Gastrocnemius medialis (tissue), 4 donors: ENCODE measurements at regions not wholly inside any gene's neighbourhood (a gene's known extent, or its start where the extent isn't known, plus 50 kb on each side); places are given as distances from the start of the nearest gene placed in this dataset.

Experiments used
- ATAC-seq, 2 donors: fragments of 150-250 bp; one replicate each; pipeline ENCODE4 v1.9.1; 2016
- DNase-seq, 2 donors: peaks; one replicate each; pipeline ENCODE4 v3.0.0-alpha.2; 2019
- H3K27ac ChIP-seq, 4 donors: fragments of 200-600 bp; sonication (generic); 1 replicate in 1 of 4; 2 replicates in 3 of 4; pipeline ENCODE4 v1.5.1; 2016 to 2018; ENCODE audit warnings: mild to moderate bottlenecking in 2 of 4, moderate library complexity in 1 of 4
- H3K27me3 ChIP-seq, 3 donors: fragments of 200-600 bp; sonication (generic) in 2 of 3; 1 replicate in 1 of 3; 2 replicates in 2 of 3; pipeline versions ENCODE4 v1.5.1 to v1.6.0; 2016 to 2019; ENCODE audit warnings: mild to moderate bottlenecking in 1 of 3, moderate library complexity in 1 of 3
- H3K36me3 ChIP-seq, 2 donors: fragments of 200-600 bp; sonication (generic) in 1 of 2; one replicate each; pipeline ENCODE4 v1.5.1; 2017 to 2018
- H3K4me1 ChIP-seq, 2 donors: fragments of 200-600 bp; sonication (generic) in 1 of 2; one replicate each; pipeline ENCODE4 v1.5.1; 2016 to 2017; ENCODE audit warnings: mild to moderate bottlenecking in 2 of 2
- H3K4me3 ChIP-seq, 4 donors: fragments of 200-600 bp; sonication (generic) in 3 of 4; 1 replicate in 1 of 4; 2 replicates in 3 of 4; pipeline ENCODE4 v1.5.1; 2016 to 2019; ENCODE audit warnings: mild to moderate bottlenecking in 2 of 4
- H3K9me3 ChIP-seq, 3 donors: fragments of 200-600 bp; sonication (generic) in 2 of 3; 1 replicate in 1 of 3; 2 replicates in 2 of 3; pipeline ENCODE4 v1.5.1; 2016 to 2019
- CTCF ChIP-seq, 5 experiments: fragments of 450-650 bp in 3 of 5; fragments of 200-600 bp in 2 of 5; sonication (generic) in 2 of 5; IDR thresholded peaks in 4 of 5; conservative IDR thresholded peaks in 1 of 5; 1 replicate in 4 of 5; 2 replicates in 1 of 5; pipeline ENCODE4 v1.5.1; 2016 to 2019; ENCODE audit warnings: antibody characterized with exemption in 5 of 5, mild to moderate bottlenecking in 3 of 5, moderate library complexity in 3 of 5
- POLR2A ChIP-seq, 2 donors: fragments of 450-650 bp; IDR thresholded peaks; one replicate each; pipeline ENCODE4 v1.6.1; 2017; ENCODE audit warnings: antibody characterized with exemption in 2 of 2, mild to moderate bottlenecking in 2 of 2, moderate library complexity in 2 of 2
- in situ Hi-C, 4 donors: fragments of 200-750 bp; cut with MboI; loops; one replicate each; pipeline versions ENCODE4 v1.15.0 to v1.8.0; 2017; ENCODE audit warnings: low sequenced_read_pairs in 4 of 4
- intact Hi-C: fragments of 100-400 bp; cut with DNase I; formaldehyde crosslinking; loops from one replicate; pipeline ENCODE4 v1.15.1; 2023; ENCODE audit warnings: low total_unique reads

GRCh38 chr14:65879248-65880009 lies 466.9 kb downstream of the FUT8 start:
- no peak for TF ChIP-seq CTCF (IDR thresholded peaks at IDR 0.05 in 4 of 5, conservative IDR thresholded peaks at IDR 0.05 in 1 of 5)
- no peak for TF ChIP-seq POLR2A (IDR thresholded peaks at IDR 0.05)
- no peaks in the 10 kb centered on the region for H3K27me3 ChIP-seq
- no peak for DNase-seq
- in situ Hi-C loops = no loop called here
- no peak for ATAC-seq
- intact Hi-C loops = no loop called here
- no peaks in the 10 kb centered on the region for H3K36me3 ChIP-seq
- H3K9me3 ChIP-seq = no peaks in the 10 kb centered on the region
- H3K4me1 ChIP-seq = no peaks in the 10 kb centered on the region
- H3K4me3 ChIP-seq = no peak overlapping the region
- no peak overlapping the region for H3K27ac ChIP-seq

- Histone ChIP-seq H3K4me1 (no peaks in the 10 kb centered on the region), H3K36me3 (no peaks in the 10 kb centered on the region), H3K27ac (no peak overlapping the region), H3K4me3 (no peak overlapping the region), H3K9me3 (no peaks in the 10 kb centered on the region), H3K27me3 (no peaks in the 10 kb centered on the region)
- ATAC-seq (no peak), DNase-seq (no peak)
- in situ Hi-C loops (no loop called here), intact Hi-C loops (no loop called here)
- no peak for TF ChIP-seq POLR2A (IDR thresholded peaks at IDR 0.05)
- TF ChIP-seq CTCF (IDR thresholded peaks at IDR 0.05 in 4 of 5, conservative IDR thresholded peaks at IDR 0.05 in 1 of 5) = no peak
These were observed 468.0 kb downstream of the FUT8 start for GRCh38 chr14:65880507-65880906.

- in situ Hi-C loops (no loop called here), intact Hi-C loops (no loop called here)
- no peaks in the 10 kb centered on the region for H3K4me1 ChIP-seq
- TF ChIP-seq CTCF (IDR thresholded peaks at IDR 0.05 in 4 of 5, conservative IDR thresholded peaks at IDR 0.05 in 1 of 5) (no peak), POLR2A (IDR thresholded peaks at IDR 0.05) (no peak)
- H3K4me3 ChIP-seq = no peak overlapping the region
- H3K27me3 ChIP-seq = no peaks in the 10 kb centered on the region
- no peak for DNase-seq
- no peak for ATAC-seq
- H3K9me3 ChIP-seq = no peaks in the 10 kb centered on the region
- H3K36me3 ChIP-seq = no peaks in the 10 kb centered on the region
- no peak overlapping the region for H3K27ac ChIP-seq
These were observed 469.1 kb downstream of the FUT8 start for GRCh38 chr14:65881642-65882041.

GRCh38 chr14:65888677-65889076 lies 476.1 kb downstream of the FUT8 start:
- no peak for ATAC-seq
- in situ Hi-C loops (no loop called here), intact Hi-C loops (no loop called here)
- DNase-seq = no peak
- Histone ChIP-seq H3K9me3 (no peaks in the 10 kb centered on the region), H3K36me3 (no peaks in the 10 kb centered on the region), H3K4me3 (no peak overlapping the region), H3K4me1 (no peaks in the 10 kb centered on the region), H3K27ac (no peak overlapping the region), H3K27me3 (no peaks in the 10 kb centered on the region)
- TF ChIP-seq POLR2A (IDR thresholded peaks at IDR 0.05) (no peak), CTCF (IDR thresholded peaks at IDR 0.05 in 4 of 5, conservative IDR thresholded peaks at IDR 0.05 in 1 of 5) (no peak)

GRCh38 chr14:65892315-65892714 lies 479.8 kb downstream of the FUT8 start:
- no peak for DNase-seq
- TF ChIP-seq POLR2A (IDR thresholded peaks at IDR 0.05) (no peak), CTCF (IDR thresholded peaks at IDR 0.05 in 4 of 5, conservative IDR thresholded peaks at IDR 0.05 in 1 of 5) (no peak)
- Histone ChIP-seq H3K9me3 (no peaks in the 10 kb centered on the region), H3K27ac (no peak overlapping the region), H3K27me3 (no peaks in the 10 kb centered on the region), H3K4me3 (no peak overlapping the region), H3K4me1 (no peaks in the 10 kb centered on the region), H3K36me3 (no peaks in the 10 kb centered on the region)
- intact Hi-C loops = no loop called here
- no peak for ATAC-seq
- in situ Hi-C loops = no loop called here
